ENCODE measurements at regions not wholly inside any gene's neighbourhood (a gene's known extent, or its start where the extent isn't known, plus 50 kb on each side); places are given as distances from the start of the nearest gene placed in this dataset.

DNA sequence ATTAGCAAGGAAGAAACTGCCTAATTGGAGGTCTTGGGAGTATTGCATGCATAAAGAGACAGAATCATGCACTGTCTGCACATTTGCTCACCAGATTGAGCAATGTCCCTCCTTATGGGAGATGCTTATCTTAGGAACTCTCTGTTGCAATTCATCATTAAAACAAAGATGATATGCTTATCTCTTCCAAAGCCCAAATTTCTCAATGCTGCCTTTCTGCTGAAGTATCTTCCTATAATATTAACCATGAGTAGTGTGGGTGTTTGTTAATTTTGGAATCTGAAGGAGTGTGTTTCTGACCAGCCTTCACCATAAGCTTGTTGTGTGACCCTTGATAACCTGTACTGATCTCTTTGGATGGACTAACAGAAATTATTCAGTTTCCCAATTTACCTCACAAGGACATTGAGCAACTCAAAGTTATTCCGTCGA lies 1257.6 kb upstream of the FLRT2 start:
- TF ChIP-seq TAF1 (IDR thresholded peaks at IDR 0.05; ENCODE audit: low read depth, low read length) (no peak), POLR2A (IDR thresholded peaks at IDR 0.05; ENCODE audit: low read depth, low read length) (no peak)

Measured in GM12891 (cell line).